ENCODE measurements at regions not wholly inside any gene's neighbourhood (a gene's known extent, or its start where the extent isn't known, plus 50 kb on each side); places are given as distances from the start of the nearest gene placed in this dataset.
"Not testable (repeated sequence)": the region's sequence is repeated elsewhere in the genome, so short reads cannot be mapped to it uniquely, and the experiment has no call there.

DNA sequence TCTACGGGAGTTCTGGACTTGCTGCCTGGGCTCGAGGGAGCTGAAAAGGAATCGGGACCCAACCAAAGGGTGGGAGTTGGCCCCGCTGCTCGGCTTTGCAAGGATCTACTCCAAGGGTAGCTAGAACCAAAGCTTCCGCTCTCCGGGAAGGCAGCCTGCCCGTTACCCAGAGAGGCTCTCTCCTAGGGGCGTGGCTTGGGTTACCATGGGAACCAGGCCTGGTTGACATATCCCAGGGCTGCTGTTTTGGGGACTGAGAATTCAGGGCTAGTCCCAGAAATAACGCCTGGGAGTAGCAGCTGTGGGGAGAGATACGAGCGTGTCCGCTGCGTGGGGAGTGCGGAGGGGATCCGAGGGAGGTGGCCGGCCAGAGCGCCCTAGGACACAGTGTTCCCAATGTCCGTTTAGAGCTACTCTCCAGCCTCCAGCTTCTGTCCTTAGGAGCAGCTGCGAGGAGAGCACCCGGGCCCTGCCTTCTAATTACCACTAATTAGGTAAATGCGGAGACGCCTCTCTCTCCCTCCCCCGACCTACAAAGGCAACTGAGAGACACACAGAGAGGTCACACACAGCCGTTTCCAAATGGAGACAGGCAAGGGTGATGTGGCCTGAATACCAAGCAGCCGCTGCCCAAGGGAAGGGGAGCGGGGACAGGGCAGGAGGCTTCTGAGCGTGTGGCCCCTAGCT is 141.6 kb upstream of the CADM1 start:
- ChIA-PET POLR2A (ENCODE audit: low non-redundant PET) (no interaction called here), CTCF (no interaction called here)
- TF ChIP-seq, protein P1, sequence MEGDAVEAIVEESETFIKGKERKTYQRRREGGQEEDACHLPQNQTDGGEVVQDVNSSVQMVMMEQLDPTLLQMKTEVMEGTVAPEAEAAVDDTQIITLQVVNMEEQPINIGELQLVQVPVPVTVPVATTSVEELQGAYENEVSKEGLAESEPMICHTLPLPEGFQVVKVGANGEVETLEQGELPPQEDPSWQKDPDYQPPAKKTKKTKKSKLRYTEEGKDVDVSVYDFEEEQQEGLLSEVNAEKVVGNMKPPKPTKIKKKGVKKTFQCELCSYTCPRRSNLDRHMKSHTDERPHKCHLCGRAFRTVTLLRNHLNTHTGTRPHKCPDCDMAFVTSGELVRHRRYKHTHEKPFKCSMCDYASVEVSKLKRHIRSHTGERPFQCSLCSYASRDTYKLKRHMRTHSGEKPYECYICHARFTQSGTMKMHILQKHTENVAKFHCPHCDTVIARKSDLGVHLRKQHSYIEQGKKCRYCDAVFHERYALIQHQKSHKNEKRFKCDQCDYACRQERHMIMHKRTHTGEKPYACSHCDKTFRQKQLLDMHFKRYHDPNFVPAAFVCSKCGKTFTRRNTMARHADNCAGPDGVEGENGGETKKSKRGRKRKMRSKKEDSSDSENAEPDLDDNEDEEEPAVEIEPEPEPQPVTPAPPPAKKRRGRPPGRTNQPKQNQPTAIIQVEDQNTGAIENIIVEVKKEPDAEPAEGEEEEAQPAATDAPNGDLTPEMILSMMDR (conservative IDR thresholded peaks at IDR 0.05; ENCODE audit: low read depth): no peak
- DNase-seq (ENCODE audit: low spot score): no peak
- H3K27ac ChIP-seq: no peak overlapping the region

DNA sequence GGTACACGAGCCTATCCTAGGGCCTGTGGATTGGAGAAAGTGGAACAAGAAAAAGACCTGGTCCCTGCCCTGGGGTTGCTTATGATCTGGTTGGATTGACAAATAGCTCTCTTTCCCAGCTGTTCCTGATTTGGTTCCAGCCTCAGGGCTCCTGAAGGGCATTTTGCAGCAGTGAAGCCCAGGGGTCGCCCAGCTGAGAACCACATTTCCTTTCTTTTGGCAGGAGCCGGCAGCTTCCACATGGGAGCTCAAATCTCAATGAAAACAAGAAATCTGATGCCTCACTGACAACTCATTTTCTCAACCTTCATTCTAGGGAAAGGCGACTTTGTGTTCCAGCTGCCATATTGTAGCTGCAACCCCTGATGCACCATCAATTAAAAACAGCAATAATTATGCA is 140.6 kb upstream of the CADM1 start:
- ChIA-PET CTCF (no interaction called here), POLR2A (ENCODE audit: low non-redundant PET) (no interaction called here)
- DNase-seq (ENCODE audit: low spot score): no peak

DNA sequence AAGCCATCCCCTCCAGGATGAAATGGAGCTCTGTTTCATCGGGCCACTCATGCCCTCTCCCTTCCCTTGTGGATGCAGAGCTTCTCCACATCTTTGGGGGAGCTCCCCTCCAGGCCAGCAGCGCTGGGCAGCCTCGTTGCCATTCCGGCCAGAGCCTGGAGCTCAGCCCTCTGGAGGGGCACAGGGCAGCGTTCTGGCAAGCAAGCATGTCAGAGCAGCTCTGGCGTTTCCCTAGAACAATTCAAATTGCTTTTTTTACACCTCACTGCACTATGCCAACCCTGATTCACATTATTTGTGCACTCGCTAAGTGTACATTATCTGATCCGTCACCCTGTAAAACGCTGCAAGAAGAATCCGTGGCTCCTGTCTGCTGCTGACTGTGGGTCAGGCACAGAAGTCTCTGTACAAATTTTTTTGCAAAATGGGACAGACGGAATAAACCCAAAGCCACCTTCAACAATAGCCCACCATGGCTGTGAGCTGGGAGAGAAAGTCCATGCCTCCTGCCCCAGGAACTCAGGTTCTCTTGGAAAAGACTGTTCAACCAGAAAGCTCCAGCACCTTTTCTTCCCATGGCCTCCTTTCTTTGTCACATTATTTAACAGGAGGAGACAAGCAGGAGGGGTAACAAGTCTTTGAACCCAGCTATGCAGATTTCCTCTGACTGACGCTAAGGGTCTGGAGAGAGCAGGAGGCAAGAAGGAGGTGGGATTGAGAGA is 139.5 kb upstream of the CADM1 start:
- ChIA-PET POLR2A (ENCODE audit: low non-redundant PET) (no interaction called here), CTCF (no interaction called here)
- TF ChIP-seq, protein P1 (conservative IDR thresholded peaks at IDR 0.05; ENCODE audit: low read depth): no peak
- DNase-seq (ENCODE audit: low spot score): no peak
- H3K27ac ChIP-seq: no peak overlapping the region

More for the DNA sequence above, 140.6 kb upstream of the CADM1 start:
- TF ChIP-seq, protein P1 (conservative IDR thresholded peaks at IDR 0.05; ENCODE audit: low read depth): no peak
- H3K27ac ChIP-seq: no peak overlapping the region

DNA sequence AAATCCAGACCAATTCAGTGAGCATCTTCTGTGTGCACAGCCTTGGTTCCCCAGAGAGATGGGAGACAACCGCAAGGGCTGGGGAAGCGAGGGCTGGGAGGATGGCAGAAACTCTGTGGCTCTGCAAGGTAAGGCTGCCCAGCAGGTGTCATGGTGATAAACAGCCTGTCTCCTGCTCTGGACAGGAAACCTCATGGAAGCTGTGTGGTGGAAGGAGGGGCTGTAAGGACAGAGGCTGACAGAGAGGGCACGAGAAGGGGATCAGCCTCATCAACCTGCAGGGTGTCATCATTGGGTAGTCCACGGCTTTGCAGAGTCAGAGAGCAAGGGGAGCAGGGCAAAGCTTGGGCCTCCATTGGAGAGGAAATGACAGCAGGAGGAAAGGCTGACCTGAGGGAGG is 138.4 kb upstream of the CADM1 start:
- no peak overlapping the region for H3K27ac ChIP-seq
- TF ChIP-seq, protein P1 (conservative IDR thresholded peaks at IDR 0.05; ENCODE audit: low read depth): no peak
- CTCF ChIA-PET: interaction anchor here (0.6 kb wide), 1 partner anchor 230 kb away, joined by 3 read pairs; no protein-coding TSS in a partner anchor
- POLR2A ChIA-PET (ENCODE audit: low non-redundant PET): no interaction called here
- no peak for DNase-seq (ENCODE audit: low spot score)

DNA sequence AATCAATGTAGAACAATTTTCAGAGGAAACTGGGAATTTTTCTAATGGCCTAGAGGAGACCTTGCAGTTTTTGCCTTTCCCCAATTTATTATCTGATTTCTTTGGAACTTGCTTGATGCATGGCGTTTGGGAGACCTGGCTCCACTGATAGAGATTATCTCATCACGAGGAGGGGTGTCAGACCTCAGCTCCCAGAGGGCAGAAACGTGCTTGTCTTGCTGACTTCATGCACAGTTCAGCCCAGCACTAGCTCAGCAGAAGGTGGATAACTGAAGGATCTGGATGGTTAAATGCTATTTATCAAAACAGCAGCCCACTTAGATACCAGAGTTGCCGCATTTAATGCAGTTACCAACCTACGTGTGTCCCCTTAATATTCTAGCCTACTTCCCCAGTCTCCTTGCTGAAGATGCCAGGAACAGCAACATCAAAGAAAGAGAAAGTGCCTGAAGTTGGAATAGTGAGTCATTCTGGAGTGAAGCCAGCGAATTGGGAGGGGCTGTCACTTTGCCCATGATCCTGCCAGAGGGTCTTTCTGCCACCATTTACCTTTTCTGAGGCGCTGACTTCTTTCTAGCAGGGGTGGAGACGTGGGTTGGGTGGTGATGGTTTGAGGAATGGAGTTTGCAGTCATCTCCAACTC is 133.5 kb upstream of the CADM1 start:
- no peak overlapping the region for H3K27ac ChIP-seq
- TF ChIP-seq, protein P1 (conservative IDR thresholded peaks at IDR 0.05; ENCODE audit: low read depth): no peak
- DNase-seq (ENCODE audit: low spot score): no peak
- CTCF ChIA-PET: no interaction called here
- POLR2A ChIA-PET (ENCODE audit: low non-redundant PET): no interaction called here

DNA sequence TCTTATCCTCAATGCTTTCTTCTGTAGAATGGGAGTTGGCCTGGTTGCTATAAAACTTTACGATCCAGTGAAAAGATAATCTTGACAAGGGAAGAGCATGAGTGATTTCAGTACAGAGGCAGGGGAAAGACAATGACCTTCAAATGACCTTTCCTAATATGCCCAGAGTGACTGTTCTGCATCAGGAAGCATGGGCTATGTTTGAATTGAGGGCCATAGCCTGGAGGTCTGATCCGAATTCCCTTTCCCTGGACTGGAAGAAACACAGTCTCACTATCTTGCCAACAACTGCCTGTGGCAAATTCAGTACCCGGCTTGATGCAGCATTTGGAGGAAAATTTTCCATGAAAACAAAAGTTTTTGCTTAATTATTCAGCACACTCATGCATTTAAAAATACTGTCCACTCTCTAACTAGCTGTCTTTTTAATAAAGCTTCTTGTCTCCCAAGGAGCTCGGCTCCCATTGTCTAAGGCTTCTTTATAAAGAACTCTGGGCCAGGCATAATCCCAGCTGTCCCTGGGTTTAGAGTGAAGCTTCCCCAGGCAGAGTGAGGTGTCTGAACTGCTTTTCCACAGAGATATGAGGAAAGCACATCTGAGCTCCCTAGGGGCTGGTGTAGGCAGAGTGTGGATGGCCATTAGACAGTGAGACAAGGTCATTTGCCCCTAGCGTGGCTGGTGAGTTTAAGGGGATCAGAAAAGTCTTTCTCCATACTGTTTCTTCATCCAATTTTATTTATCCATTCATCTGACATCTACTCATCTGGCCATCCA is 132.7 kb upstream of the CADM1 start:
- ChIA-PET CTCF (interaction anchor here (0.7 kb wide), 1 partner anchor 12 kb away, joined by 3 read pairs; no protein-coding TSS in a partner anchor), POLR2A (ENCODE audit: low non-redundant PET) (no interaction called here)
- H3K27ac ChIP-seq: no peak overlapping the region
- DNase-seq (ENCODE audit: low spot score): no peak
- TF ChIP-seq, protein P1 (conservative IDR thresholded peaks at IDR 0.05; ENCODE audit: low read depth): no peak

DNA sequence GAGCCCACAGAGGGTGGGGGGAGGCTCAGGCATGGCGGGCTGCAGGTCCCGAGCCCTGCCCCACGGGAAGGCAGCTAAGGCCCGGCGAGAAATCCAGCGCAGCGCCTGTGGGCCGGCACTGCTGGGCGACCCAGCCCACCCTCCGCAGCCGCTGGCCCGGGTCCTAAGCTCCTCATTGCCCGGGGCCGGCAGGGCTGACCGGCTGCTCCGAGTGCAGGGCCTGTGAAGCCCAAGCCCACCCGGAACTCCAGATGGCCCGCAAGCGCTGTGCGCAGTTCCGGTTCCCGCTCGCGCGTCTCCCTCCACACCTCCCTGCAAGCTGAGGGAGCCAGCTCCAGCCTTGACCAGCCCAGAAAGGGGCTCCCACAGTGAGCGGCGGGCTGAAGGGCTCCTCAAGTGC is 129.8 kb upstream of the CADM1 start:
- POLR2A ChIA-PET (ENCODE audit: low non-redundant PET); CTCF ChIA-PET; H3K27ac ChIP-seq; DNase-seq (ENCODE audit: low spot score): not testable (repeated sequence)
